Activated gamma-delta T cell treated with anti-CD3 and anti-CD28 coated beads, Interleukin-2, amount 50 U/mL, for 16 hours (primary cell): ENCODE measurements at regions not wholly inside any gene's neighbourhood (a gene's known extent, or its start where the extent isn't known, plus 50 kb on each side); places are given as distances from the start of the nearest gene placed in this dataset.

ENCODE experiments used
- DNase-seq: peaks from one replicate; pipeline ENCODE4 v3.0.0-alpha.2; 2020; ENCODE audit warnings: low read depth

DNA sequence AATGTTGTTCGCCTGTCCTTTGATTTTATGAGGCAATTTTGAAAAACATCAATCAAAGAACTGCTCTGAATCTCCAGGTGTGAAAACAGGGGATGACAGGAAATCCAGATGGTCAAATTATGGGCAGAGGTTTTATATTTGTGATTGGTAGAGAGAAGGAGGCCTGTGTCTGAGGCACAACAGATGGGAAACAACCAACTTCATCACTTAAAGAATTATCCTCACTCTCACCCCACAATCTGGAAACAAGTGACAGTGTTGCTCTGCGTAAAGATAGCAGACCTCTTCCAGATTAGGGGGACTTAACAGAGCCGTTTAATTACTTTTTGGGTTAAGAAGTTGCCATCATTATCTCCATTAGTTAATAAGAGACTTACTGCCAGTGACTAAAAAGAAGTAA, 64.1 kb upstream of the EGLN3 start:
- no peak for DNase-seq

DNA sequence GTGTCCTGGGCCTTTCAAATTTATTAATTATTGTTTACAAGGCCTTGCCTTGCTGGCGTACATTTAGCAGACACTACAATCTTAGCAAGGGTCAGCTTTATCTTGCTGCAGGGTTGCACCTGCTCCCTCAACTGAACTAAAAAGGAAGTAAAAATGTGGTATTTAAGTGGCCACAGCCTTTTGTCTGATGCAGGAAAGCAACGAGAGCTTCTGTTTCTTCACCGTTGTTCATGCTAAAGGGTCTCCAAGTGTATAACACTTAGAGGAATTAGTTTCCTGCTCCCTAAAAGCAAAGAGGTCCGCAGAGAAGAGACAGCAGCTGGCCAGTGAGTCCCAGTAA, 62.8 kb upstream of the EGLN3 start:
- DNase-seq = no peak

DNA sequence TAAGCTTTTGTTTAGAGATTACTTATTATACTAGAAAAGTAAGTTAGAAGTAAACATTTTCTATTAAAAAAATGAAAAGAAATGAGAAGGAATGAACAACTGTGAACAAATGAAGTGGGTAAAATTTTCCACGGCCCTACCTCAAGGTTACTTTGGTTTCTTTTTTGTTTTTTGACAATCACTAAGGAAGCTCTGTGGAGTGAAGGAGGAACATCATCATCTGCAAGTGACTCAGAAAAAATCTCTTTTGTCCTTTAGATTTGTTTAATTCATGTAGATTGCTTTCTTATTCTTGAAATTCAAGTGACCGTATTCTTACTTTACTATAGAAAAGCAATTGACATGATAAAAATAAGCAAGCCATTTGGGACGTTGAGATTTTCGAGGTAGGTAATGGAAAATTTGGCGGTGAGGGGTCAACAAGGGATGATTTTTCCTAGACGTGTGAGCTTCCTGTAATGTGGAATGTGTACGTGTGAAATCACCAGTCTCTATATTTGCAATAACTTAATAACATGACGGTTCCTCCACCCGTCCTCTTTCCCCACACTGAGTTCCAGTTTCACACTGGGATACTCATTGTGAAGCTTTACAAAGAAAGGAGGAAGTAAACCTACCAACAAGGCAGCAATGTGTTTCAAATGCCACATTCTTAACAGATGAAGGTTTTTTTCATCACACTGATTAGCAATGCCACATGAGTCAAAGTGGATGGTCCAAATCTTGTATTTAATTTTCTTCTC, 62.3 kb upstream of the EGLN3 start:
- DNase-seq = no peak

DNA sequence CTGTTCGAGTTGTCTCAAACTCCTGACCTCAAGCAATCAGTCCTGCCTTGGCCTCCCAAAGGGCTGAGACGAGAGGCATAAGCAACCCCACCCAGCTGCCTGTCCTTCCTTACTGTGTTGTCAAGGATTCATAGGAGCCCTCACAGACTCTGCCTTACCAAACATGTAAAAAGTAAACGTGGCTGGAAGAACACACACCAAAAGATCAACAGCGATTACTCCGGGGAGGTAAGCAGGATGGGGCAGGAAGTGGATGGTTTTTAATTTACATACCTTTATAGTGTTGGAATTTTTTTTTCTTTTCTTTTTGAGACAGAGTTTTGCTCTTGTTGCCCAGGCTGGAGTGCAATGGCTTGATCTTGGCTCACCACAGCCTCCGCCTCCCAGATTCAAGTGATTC, 61.5 kb upstream of the EGLN3 start:
- DNase-seq = no peak

DNA sequence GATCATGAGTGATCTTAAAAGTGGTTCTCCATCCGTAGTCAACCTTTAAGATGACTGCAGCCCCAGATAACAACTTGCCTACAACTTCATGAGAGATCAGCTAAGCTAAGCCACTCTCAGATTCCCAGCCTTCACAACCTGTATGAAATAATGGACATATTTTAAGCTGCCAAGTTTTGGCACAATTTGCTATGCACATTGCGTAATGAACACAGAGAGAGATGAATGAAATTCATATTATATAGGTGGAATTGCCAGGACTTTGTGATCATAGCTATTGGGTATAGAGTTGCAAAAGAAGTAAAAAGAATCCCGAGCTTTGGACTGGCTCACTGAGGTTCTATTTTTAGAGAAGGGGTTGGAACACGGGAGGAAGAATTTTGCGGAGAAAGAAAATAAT, 59.1 kb upstream of the EGLN3 start:
- no peak for DNase-seq

DNA sequence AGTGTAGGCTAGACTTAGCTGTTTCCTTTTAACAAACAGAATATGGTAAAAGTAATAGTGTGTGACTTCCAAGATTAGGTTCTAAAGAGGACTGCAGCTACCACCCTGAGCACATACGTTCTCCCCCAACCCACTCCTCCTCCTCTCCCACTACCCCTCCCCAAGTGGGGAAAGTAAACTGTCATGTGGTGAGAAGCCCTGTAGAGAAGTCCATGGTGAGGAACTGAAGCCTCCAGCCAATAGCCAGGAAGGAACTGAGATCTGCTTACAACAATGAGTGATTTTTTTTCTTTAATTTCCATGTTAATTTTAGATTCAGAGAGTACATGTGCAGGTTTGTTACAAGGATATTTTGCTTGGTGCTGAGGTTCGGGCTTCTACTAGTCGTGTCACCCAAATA, 57.0 kb upstream of the EGLN3 start:
- no peak for DNase-seq

DNA sequence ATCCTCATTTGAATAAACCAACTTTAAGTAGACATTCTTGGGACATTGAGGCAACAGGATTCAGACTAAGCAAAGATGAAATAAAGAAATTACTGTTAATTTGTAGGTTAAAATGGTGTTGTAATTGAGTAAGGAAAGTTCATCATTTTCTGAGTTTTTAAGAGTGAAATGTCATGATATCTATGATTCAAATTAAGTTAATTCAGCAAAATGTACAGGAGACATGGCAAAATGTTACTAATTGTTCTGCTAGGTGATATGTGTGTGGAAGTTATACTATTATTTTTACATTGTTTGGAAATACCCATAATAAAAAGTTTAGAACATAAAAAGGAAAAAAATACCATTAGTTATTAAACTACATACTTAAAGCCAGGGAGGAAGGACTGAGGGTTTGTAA, 55.0 kb upstream of the EGLN3 start:
- no peak for DNase-seq

DNA sequence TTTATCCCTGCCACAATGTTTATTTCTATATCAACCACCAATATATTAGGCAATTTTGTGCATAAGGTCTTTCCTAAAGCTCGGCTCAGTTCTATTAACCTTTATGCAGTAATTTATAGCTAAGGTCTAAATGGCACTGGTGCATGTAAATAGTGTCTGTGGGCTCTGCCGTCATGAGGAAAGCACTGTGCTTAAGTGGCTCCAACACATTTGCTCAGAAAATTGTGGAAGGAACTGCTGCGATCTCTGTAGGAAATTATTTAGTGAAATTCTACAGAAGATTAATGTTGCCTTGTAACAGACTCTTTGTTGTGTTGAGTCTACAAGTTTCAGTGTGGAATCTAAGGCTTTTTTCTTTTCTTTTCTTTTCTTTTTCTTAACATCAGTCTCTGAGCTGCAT, 54.0 kb upstream of the EGLN3 start:
- DNase-seq = no peak

DNA sequence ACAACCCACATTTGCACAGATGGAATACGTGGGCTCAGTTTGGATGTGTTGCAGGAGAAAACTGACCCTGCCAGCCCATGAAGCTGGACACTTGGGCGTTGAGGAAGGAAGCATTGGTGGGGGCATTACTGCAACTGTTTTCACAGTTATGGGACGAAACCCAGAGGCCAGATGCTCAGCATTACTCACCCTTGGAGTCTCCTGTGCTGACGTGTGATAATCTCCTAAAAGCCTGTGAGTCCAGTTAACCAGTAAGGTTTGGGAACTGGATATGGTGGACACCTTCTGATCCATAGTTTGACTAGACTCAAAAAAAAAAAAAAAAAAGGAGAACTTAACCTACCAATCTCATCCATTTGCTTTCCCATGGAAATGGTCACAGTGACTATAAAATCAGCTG, 52.8 kb upstream of the EGLN3 start:
- no peak for DNase-seq

DNA sequence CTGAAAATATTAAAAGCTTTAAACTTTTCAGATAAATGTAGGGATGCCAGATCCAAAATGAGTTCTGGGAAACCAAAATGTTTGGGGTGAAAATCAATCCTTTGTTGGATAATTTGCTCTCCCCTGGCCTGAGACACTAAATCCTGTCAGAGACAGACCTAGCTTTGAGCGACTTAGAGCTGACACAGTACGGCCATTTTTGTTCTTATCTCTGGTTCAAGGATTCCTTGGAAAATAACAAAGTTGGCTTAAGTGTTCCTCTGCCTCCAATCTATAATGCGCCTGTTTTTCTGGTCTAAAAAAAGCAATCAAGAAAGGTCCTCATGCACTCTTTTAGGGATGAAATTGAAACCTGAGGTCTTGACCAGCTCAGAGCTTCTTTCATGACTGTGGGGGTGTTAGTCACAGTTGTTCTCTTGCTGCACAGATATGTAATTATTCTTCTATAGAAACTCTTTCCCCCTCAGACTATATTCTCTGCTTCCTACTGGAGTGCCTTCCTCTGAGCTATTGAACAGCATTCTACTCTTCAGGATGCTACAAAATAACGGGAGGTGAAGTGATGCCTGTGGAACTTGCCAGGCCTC, 52.3 kb upstream of the EGLN3 start:
- DNase-seq = no peak
